GM13977 (cell line): ENCODE measurements at regions not wholly inside any gene's neighbourhood (a gene's known extent, or its start where the extent isn't known, plus 50 kb on each side); places are given as distances from the start of the nearest gene placed in this dataset.

Experiments used
- DNase-seq: peaks from one replicate; pipeline ENCODE4 v3.0.0; 2012; ENCODE audit warnings: low spot score
- CTCF ChIP-seq: IDR thresholded peaks from 2 replicates; pipeline ENCODE4 v1.5.1; 2012; ENCODE audit warnings: mild to moderate bottlenecking, control low read depth; ENCODE audit not compliant: insufficient read depth; ENCODE audit errors: extremely low read depth, missing control alignments
- in situ Hi-C: fragments of 300-500 bp; cut with MboI; formaldehyde crosslinking; loops from one replicate; pipeline ENCODE4 v1.12.0; 2022; ENCODE audit warnings: low sequenced_read_pairs, low pct_unique_long_range_greater_than_20kb, mixed read lengths, inconsistent platforms; ENCODE audit not compliant: unreplicated experiment

GRCh38 chr4:181685911-181686310 is 557.3 kb upstream of the TENM3 start:
- no peak for TF ChIP-seq CTCF
- in situ Hi-C loops = no loop called here
- DNase-seq = no peak

- in situ Hi-C loops = no loop called here
- TF ChIP-seq CTCF = no peak
- no peak for DNase-seq
Measured at GRCh38 chr4:181687116-181687515, 556.1 kb upstream of the TENM3 start.

- no peak for TF ChIP-seq CTCF
- DNase-seq = no peak
- in situ Hi-C loops = no loop called here
Measured at GRCh38 chr4:181688432-181688831, 554.8 kb upstream of the TENM3 start.

DNA sequence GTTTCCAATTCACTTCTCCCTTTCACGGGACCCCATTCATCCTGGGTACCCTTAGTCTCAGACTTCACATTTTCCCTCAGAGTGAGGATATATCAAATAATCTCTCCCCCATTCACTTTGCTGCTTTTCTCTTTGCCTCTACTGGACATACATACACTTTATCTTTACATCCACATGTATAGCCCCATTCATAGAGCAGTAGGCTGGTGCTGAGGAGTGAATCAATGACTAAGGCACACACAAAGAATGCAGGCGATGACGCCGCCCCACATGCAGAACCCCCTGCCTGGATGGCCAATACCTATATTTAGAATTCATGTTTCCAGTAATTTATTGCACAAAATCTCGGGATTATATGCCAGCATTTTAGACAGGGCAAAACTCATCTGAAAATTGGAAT is 554.3 kb upstream of the TENM3 start:
- no peak for TF ChIP-seq CTCF
- in situ Hi-C loops = no loop called here
- DNase-seq = no peak

- in situ Hi-C loops = no loop called here
- TF ChIP-seq CTCF = no peak
- DNase-seq = no peak
Measured at GRCh38 chr4:181690498-181690897, 552.7 kb upstream of the TENM3 start.

DNA sequence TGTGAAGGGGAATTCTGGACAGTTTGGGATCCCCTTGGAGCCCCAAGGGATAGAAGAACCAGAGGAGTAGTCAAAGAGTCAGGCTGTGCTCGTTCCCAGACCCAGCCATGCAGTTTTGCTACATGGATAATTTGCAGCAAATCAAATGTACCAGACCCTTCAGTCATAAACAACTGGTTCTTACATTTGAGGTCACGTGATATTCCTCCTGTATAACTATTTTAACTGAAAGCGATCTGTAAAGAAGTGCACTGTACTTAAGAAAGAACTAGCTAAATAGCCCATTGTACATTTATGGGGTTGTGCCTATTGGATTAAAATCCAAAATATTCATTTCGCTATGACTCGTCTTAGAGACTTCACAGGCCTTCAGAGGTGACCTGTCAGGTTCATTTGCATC is 550.2 kb upstream of the TENM3 start:
- TF ChIP-seq CTCF = no peak
- no peak for DNase-seq
- in situ Hi-C loops = no loop called here

- in situ Hi-C loops = no loop called here
- DNase-seq = no peak
Measured at GRCh38 chr4:181693517-181693916, 549.7 kb upstream of the TENM3 start.

More at GRCh38 chr4:181693517-181693916, 549.7 kb upstream of the TENM3 start:
- no peak for TF ChIP-seq CTCF
